GM23338 (cell line): ENCODE measurements at regions not wholly inside any gene's neighbourhood (a gene's known extent, or its start where the extent isn't known, plus 50 kb on each side); places are given as distances from the start of the nearest gene placed in this dataset.

Experiments
- CTCF ChIP-seq, 2 experiments: fragments of 200-600 bp in 1 of 2; sonication (generic) in 1 of 2; conservative IDR thresholded peaks; 2 replicates each; pipeline versions ENCODE4 v1.5.1 to v1.6.1; 2016 to 2017; ENCODE audit warnings: antibody characterized with exemption in 2 of 2, low read depth in 2 of 2, mild to moderate bottlenecking in 2 of 2, moderate library complexity in 1 of 2
- POLR2AphosphoS5 ChIP-seq: IDR thresholded peaks from 2 replicates; pipeline ENCODE4 v1.6.1; 2016; ENCODE audit warnings: antibody characterized with exemption, low read depth
- REST ChIP-seq: IDR thresholded peaks from one replicate; pipeline ENCODE4 v1.6.1; 2018; ENCODE audit warnings: antibody characterized with exemption; ENCODE audit not compliant: unreplicated experiment

- TF ChIP-seq REST (no peak), POLR2AphosphoS5 (no peak), CTCF (conservative IDR thresholded peaks at IDR 0.05; ENCODE audit: low read depth in 2 of 2) (no peak)
Observed at GRCh38 chr1:57713501-57713900, 289.6 kb upstream of the DAB1 start.
